Stimulated activated CD4-positive, alpha-beta T cell treated with anti-CD3 and anti-CD28 coated beads, Interleukin-12 subunit alpha, Interleukin-12 subunit beta, amount 100 ng/mL, for 24 hours (primary cell): ENCODE measurements at regions not wholly inside any gene's neighbourhood (a gene's known extent, or its start where the extent isn't known, plus 50 kb on each side); places are given as distances from the start of the nearest gene placed in this dataset.
"Not testable (repeated sequence)": the region's sequence is repeated elsewhere in the genome, so short reads cannot be mapped to it uniquely, and the experiment has no call there.

Experiments used
- DNase-seq, 2 experiments: peaks; one replicate each; pipeline ENCODE4 v3.0.0-alpha.2; 2020; ENCODE audit warnings: low read depth in 2 of 2

GRCh38 chrX:40949071-40949470 lies 136.2 kb upstream of the USP9X start:
- no peak for DNase-seq

GRCh38 chrX:40950546-40950945 lies 134.7 kb upstream of the USP9X start:
- no peak for DNase-seq

- not testable (repeated sequence) for DNase-seq
Observed at GRCh38 chrX:40951407-40951806, 133.8 kb upstream of the USP9X start.

- no peak for DNase-seq
Observed at GRCh38 chrX:40952855-40953254, 132.4 kb upstream of the USP9X start.

- DNase-seq = no peak
Observed at GRCh38 chrX:40953369-40953768, 131.9 kb upstream of the USP9X start.

GRCh38 chrX:40960041-40960440 lies 125.2 kb upstream of the USP9X start:
- no peak for DNase-seq

GRCh38 chrX:40962793-40963407 lies 122.3 kb upstream of the USP9X start:
- no peak for DNase-seq

GRCh38 chrX:40964008-40964407 lies 121.2 kb upstream of the USP9X start:
- no peak for DNase-seq

- DNase-seq = no peak
Observed at GRCh38 chrX:40964633-40965586, 120.3 kb upstream of the USP9X start.

- no peak for DNase-seq
Observed at GRCh38 chrX:40966213-40966820, 118.9 kb upstream of the USP9X start.

- DNase-seq = no peak
Observed at GRCh38 chrX:40968180-40968579, 117.1 kb upstream of the USP9X start.

GRCh38 chrX:40971736-40972135 lies 113.5 kb upstream of the USP9X start:
- no peak for DNase-seq

- DNase-seq = no peak
Observed at GRCh38 chrX:40973619-40974018, 111.6 kb upstream of the USP9X start.

- DNase-seq = no peak
Observed at GRCh38 chrX:40975951-40976350, 109.3 kb upstream of the USP9X start.

GRCh38 chrX:40976981-40977380 lies 108.3 kb upstream of the USP9X start:
- no peak for DNase-seq

- no peak for DNase-seq
Observed at GRCh38 chrX:40984962-40985361, 100.3 kb upstream of the USP9X start.

GRCh38 chrX:40987413-40987812 lies 97.8 kb upstream of the USP9X start:
- no peak for DNase-seq

GRCh38 chrX:40988100-40988499 lies 97.1 kb upstream of the USP9X start:
- no peak for DNase-seq

GRCh38 chrX:40993395-40993794 lies 91.8 kb upstream of the USP9X start:
- not testable (repeated sequence) for DNase-seq

GRCh38 chrX:40996886-40997530 lies 88.2 kb upstream of the USP9X start:
- no peak for DNase-seq

GRCh38 chrX:40998123-40998522 lies 87.1 kb upstream of the USP9X start:
- DNase-seq = no peak

- DNase-seq = no peak
Observed at GRCh38 chrX:41001327-41001726, 83.9 kb upstream of the USP9X start.
